ENCODE measurements at regions not wholly inside any gene's neighbourhood (a gene's known extent, or its start where the extent isn't known, plus 50 kb on each side); places are given as distances from the start of the nearest gene placed in this dataset.

- DNase-seq (ENCODE audit: low read depth in 2 of 3, low spot score in 1 of 3), result no peak
Observed at GRCh38 chr12:91609283-91609682, 426.7 kb upstream of the DCN start.

- no peak for DNase-seq (ENCODE audit: low read depth in 2 of 3, low spot score in 1 of 3)
Observed at GRCh38 chr12:91608542-91608941, 425.9 kb upstream of the DCN start.

GRCh38 chr12:91606662-91607377 is 424.2 kb upstream of the DCN start:
- DNase-seq (ENCODE audit: low read depth in 2 of 3, low spot score in 1 of 3), result no peak

- no peak for DNase-seq (ENCODE audit: low read depth in 2 of 3, low spot score in 1 of 3)
Observed at GRCh38 chr12:91604897-91605296, 422.3 kb upstream of the DCN start.

GRCh38 chr12:91603060-91603459 is 420.4 kb upstream of the DCN start:
- DNase-seq (ENCODE audit: low read depth in 2 of 3, low spot score in 1 of 3), result no peak

GRCh38 chr12:91601054-91601453 is 418.4 kb upstream of the DCN start:
- no peak for DNase-seq (ENCODE audit: low read depth in 2 of 3, low spot score in 1 of 3)

GRCh38 chr12:91594715-91595114 is 412.1 kb upstream of the DCN start:
- DNase-seq (ENCODE audit: low read depth in 2 of 3, low spot score in 1 of 3), result no peak

GRCh38 chr12:91591639-91591987 is 409.0 kb upstream of the DCN start:
- no peak for DNase-seq (ENCODE audit: low read depth in 2 of 3, low spot score in 1 of 3)

GRCh38 chr12:91590966-91591638 is 408.5 kb upstream of the DCN start:
- no peak for DNase-seq (ENCODE audit: low read depth in 2 of 3, low spot score in 1 of 3)

- no peak for DNase-seq (ENCODE audit: low read depth in 2 of 3, low spot score in 1 of 3)
Observed at GRCh38 chr12:91588874-91589454, 406.3 kb upstream of the DCN start.

- no peak for DNase-seq (ENCODE audit: low read depth in 2 of 3, low spot score in 1 of 3)
Observed at GRCh38 chr12:91586015-91586414, 403.4 kb upstream of the DCN start.

- DNase-seq (ENCODE audit: low read depth in 2 of 3, low spot score in 1 of 3), result no peak
Observed at GRCh38 chr12:91582811-91583210, 400.2 kb upstream of the DCN start.

- DNase-seq (ENCODE audit: low read depth in 2 of 3, low spot score in 1 of 3), result no peak
Observed at GRCh38 chr12:91579516-91580263, 397.1 kb upstream of the DCN start.

GRCh38 chr12:91577586-91578539 is 395.2 kb upstream of the DCN start:
- DNase-seq (ENCODE audit: low read depth in 2 of 3, low spot score in 1 of 3), result no peak

- no peak for DNase-seq (ENCODE audit: low read depth in 2 of 3, low spot score in 1 of 3)
Observed at GRCh38 chr12:91576432-91576831, 393.8 kb upstream of the DCN start.

GRCh38 chr12:91575630-91576029 is 393.0 kb upstream of the DCN start:
- DNase-seq (ENCODE audit: low read depth in 2 of 3, low spot score in 1 of 3), result no peak

- DNase-seq (ENCODE audit: low read depth in 2 of 3, low spot score in 1 of 3), result no peak
Observed at GRCh38 chr12:91574975-91575374, 392.4 kb upstream of the DCN start.

GRCh38 chr12:91574391-91574790 is 391.8 kb upstream of the DCN start:
- DNase-seq (ENCODE audit: low read depth in 2 of 3, low spot score in 1 of 3), result no peak

- DNase-seq (ENCODE audit: low read depth in 2 of 3, low spot score in 1 of 3), result no peak
Observed at GRCh38 chr12:91572869-91573268, 390.3 kb upstream of the DCN start.

- DNase-seq (ENCODE audit: low read depth in 2 of 3, low spot score in 1 of 3), result no peak
Observed at GRCh38 chr12:91567100-91567485, 384.5 kb upstream of the DCN start.

Data from stimulated activated CD4-positive, alpha-beta T cell treated with anti-CD3 and anti-CD28 coated beads, Interleukin-12 subunit alpha, Interleukin-12 subunit beta, amount 100 ng/mL, for 48 hours (primary cell).